HCT116 (cell line): ENCODE measurements at regions not wholly inside any gene's neighbourhood (a gene's known extent, or its start where the extent isn't known, plus 50 kb on each side); places are given as distances from the start of the nearest gene placed in this dataset.

Experiments used
- ATAC-seq: fragments of 200-7000 bp; cut with Tn5 transposase; 2 replicates; pipeline ENCODE4 v1.9.1; 2020; ENCODE audit warnings: mild to moderate bottlenecking, moderate library complexity
- BruUV-seq: library from RNA; stranded (reverse); fragments of 400-500 nt; replicated peaks from 2 replicates; lab custom pipeline; 2021; lab: Mats Ljungman, UMichigan
- CTCF ChIA-PET: fragments of 300-600 bp; sonication (Branson Sonifier 250); formaldehyde crosslinking; loops from one replicate; lab custom pipeline; 2021; ENCODE audit warnings: antibody characterized with exemption; lab: Charles Lee
- POLR2A ChIA-PET: fragments of 300-600, 350-600 bp; sonication (Branson Sonifier 250); formaldehyde crosslinking; loops from one replicate; lab custom pipeline; 2021; ENCODE audit warnings: antibody characterized with exemption; lab: Charles Lee
- RAD21 ChIA-PET, 2 experiments: fragments of 300-600 bp; sonication (Branson Sonifier 250); formaldehyde crosslinking; loops; one replicate each; lab custom pipeline; 2023; ENCODE audit warnings: low total read pairs in 2 of 2; ENCODE audit not compliant: uncharacterized antibody in 2 of 2, unreplicated experiment in 2 of 2, low non-redundant PET in 1 of 2; lab: Charles Lee
- DNase-seq: peaks from one replicate; pipeline ENCODE4 v3.0.0-alpha.2; 2010; ENCODE audit warnings: low read depth, low spot score
- H2AFZ ChIP-seq: fragments of 200-600 bp; shearing (Covaris generic), sonication (generic); 2 replicates; pipeline ENCODE4 v1.6.1; 2017; ENCODE audit warnings: low read depth, mixed run types, mixed read lengths, antibody characterized with exemption, low read length; ENCODE audit not compliant: poor library complexity, severe bottlenecking
- H3K27ac ChIP-seq: 2 replicates; pipeline ENCODE4 v1.5.1; 2012; ENCODE audit warnings: low read depth, low read length
- H3K27me3 ChIP-seq: fragments of 200-600 bp; sonication (generic); 2 replicates; pipeline ENCODE4 v1.6.1; 2016; ENCODE audit warnings: mixed run types, low read length, mixed read lengths; ENCODE audit not compliant: insufficient read depth
- H3K36me3 ChIP-seq, 2 experiments: fragments of 200-500 bp in 1 of 2; fragments of 200-600 bp in 1 of 2; sonication (Bioruptor generic) in 1 of 2; sonication (generic) in 1 of 2; 2 replicates each; pipeline versions ENCODE4 v1.5.1 to v1.6.1; 2014 to 2016; ENCODE audit warnings: low read length in 2 of 2, inconsistent platforms in 1 of 2, mixed read lengths in 1 of 2, mixed run types in 1 of 2; ENCODE audit not compliant: insufficient read depth in 2 of 2, control insufficient read depth in 1 of 2
- H3K4me1 ChIP-seq, 2 experiments: fragments of 200-600 bp in 1 of 2; sonication (generic) in 1 of 2; 2 replicates each; pipeline versions ENCODE4 v1.5.1 to v1.6.1; 2012 to 2017; ENCODE audit warnings: low read length in 2 of 2, inconsistent platforms in 1 of 2, mild to moderate bottlenecking in 1 of 2, mixed read lengths in 1 of 2, mixed run types in 1 of 2, moderate library complexity in 1 of 2; ENCODE audit not compliant: insufficient read depth in 2 of 2, control insufficient read depth in 1 of 2
- H3K4me2 ChIP-seq: fragments of 200-600 bp; sonication (generic); 2 replicates; pipeline ENCODE4 v1.6.1; 2017; ENCODE audit warnings: mixed run types, low read length, mixed read lengths
- H3K4me3 ChIP-seq, 2 experiments: fragments of 200-600 bp in 1 of 2; sonication (generic) in 1 of 2; replicated peaks in 1 of 2; 2 replicates each; pipeline ENCODE4 v1.5.1; 2011 to 2016; ENCODE audit warnings: low read length in 2 of 2, control low read depth in 1 of 2, low read depth in 1 of 2, mild to moderate bottlenecking in 1 of 2, mixed read lengths in 1 of 2, mixed run types in 1 of 2
- H3K79me2 ChIP-seq: fragments of 200-600 bp; sonication (generic); 2 replicates; pipeline ENCODE4 v1.6.1; 2017; ENCODE audit warnings: mild to moderate bottlenecking, mixed run types, low read length, moderate library complexity, mixed read lengths; ENCODE audit not compliant: insufficient read depth
- H3K9ac ChIP-seq: fragments of 200-600 bp; sonication (generic); 2 replicates; pipeline ENCODE4 v1.6.1; 2016; ENCODE audit warnings: low read length, mixed read lengths
- H3K9me2 ChIP-seq: fragments of 200-600 bp; sonication (generic), shearing (Covaris generic); 2 replicates; pipeline ENCODE4 v1.6.1; 2017; ENCODE audit warnings: mixed run types, mild to moderate bottlenecking, moderate library complexity; ENCODE audit not compliant: insufficient read depth
- H3K9me3 ChIP-seq, 2 experiments: fragments of 200-500 bp in 1 of 2; fragments of 200-600 bp in 1 of 2; sonication (Bioruptor generic) in 1 of 2; sonication (generic) in 1 of 2; 2 replicates each; pipeline ENCODE4 v1.6.1; 2014 to 2017; ENCODE audit warnings: low read length in 2 of 2, mixed read lengths in 2 of 2, inconsistent platforms in 1 of 2, low read depth in 1 of 2, mild to moderate bottlenecking in 1 of 2, mixed run types in 1 of 2, moderate library complexity in 1 of 2; ENCODE audit not compliant: control insufficient read depth in 1 of 2, insufficient read depth in 1 of 2
- H4K20me1 ChIP-seq: fragments of 200-600 bp; sonication (generic), shearing (Covaris generic); 2 replicates; pipeline ENCODE4 v1.6.1; 2017; ENCODE audit warnings: mixed run types, mild to moderate bottlenecking, moderate library complexity; ENCODE audit not compliant: insufficient read depth
- CEBPB ChIP-seq: IDR thresholded peaks from 2 replicates; pipeline ENCODE4 v1.6.1; 2012; ENCODE audit warnings: low read depth
- EGR1 ChIP-seq: IDR thresholded peaks from 2 replicates; pipeline ENCODE4 v1.6.1; 2012; ENCODE audit warnings: low read depth
- POLR2AphosphoS5 ChIP-seq: IDR thresholded peaks from 2 replicates; pipeline ENCODE4 v1.6.1; 2011; ENCODE audit warnings: mild to moderate bottlenecking, low read depth, low read length, moderate library complexity
- REST ChIP-seq: IDR thresholded peaks from 2 replicates; pipeline ENCODE4 v1.6.1; 2012; ENCODE audit warnings: low read depth
- SP1 ChIP-seq: IDR thresholded peaks from 2 replicates; pipeline ENCODE4 v1.6.1; 2012; ENCODE audit warnings: low read depth
- SRF ChIP-seq: IDR thresholded peaks from 2 replicates; pipeline ENCODE4 v1.6.1; 2012; ENCODE audit warnings: low read depth
- YY1 ChIP-seq: IDR thresholded peaks from 2 replicates; pipeline ENCODE4 v1.6.1; 2011; ENCODE audit warnings: low read length, low read depth, moderate library complexity, mild to moderate bottlenecking; ENCODE audit not compliant: insufficient replicate concordance; ENCODE audit errors: extremely low read depth
- intact Hi-C: fragments of 100-400 bp; cut with micrococcal nuclease; formaldehyde crosslinking; loops from 2 replicates; pipeline ENCODE4 v1.10.0; 2022

GRCh38 chr9:33690143-33690933 lies 105.0 kb upstream of the PRSS3 start:
- Histone ChIP-seq H3K4me2 (no peak overlapping the region), H3K9ac (no peak overlapping the region), H3K36me3 (no peaks in the 10 kb centered on the region), H3K9me3 (no peaks in the 10 kb centered on the region), H2AFZ (no peak overlapping the region), H4K20me1 (no peaks in the 10 kb centered on the region), H3K79me2 (no peaks in the 10 kb centered on the region), H3K4me3 (no peak overlapping the region), H3K27ac (no peak overlapping the region), H3K27me3 (no peaks in the 10 kb centered on the region), H3K4me1 (no peaks in the 10 kb centered on the region), H3K9me2 (no peaks in the 10 kb centered on the region)
- DNase-seq (no peak), ATAC-seq (no peak)
- ChIA-PET RAD21 (no interaction called here), POLR2A (no interaction called here), CTCF (no interaction called here)
- no TSS peak for BruUV-seq
- intact Hi-C loops: no loop called here
- TF ChIP-seq YY1 (no peak), SP1 (no peak)

GRCh38 chr9:33695299-33695698 lies 100.1 kb upstream of the PRSS3 start:
- DNase-seq: no peak
- no peak for TF ChIP-seq REST
- no peak for TF ChIP-seq SRF
- no peak for TF ChIP-seq CEBPB
- no peak for TF ChIP-seq POLR2AphosphoS5
- TF ChIP-seq EGR1: no peak
- H3K9me3 ChIP-seq: no peaks in the 10 kb centered on the region
- no peak overlapping the region for H3K27ac ChIP-seq
- H3K79me2 ChIP-seq: no peaks in the 10 kb centered on the region
- ATAC-seq: no peak
- H3K36me3 ChIP-seq: no peaks in the 10 kb centered on the region
- intact Hi-C loops: no loop called here
- H4K20me1 ChIP-seq: no peaks in the 10 kb centered on the region
- no peak overlapping the region for H2AFZ ChIP-seq
- no peaks in the 10 kb centered on the region for H3K4me1 ChIP-seq
- RAD21 ChIA-PET: no interaction called here
- no peak overlapping the region for H3K9ac ChIP-seq
- H3K27me3 ChIP-seq: no peaks in the 10 kb centered on the region
- no peak overlapping the region for H3K4me2 ChIP-seq
- H3K4me3 ChIP-seq: no peak overlapping the region
- CTCF ChIA-PET: no interaction called here
- H3K9me2 ChIP-seq: no peaks in the 10 kb centered on the region
- POLR2A ChIA-PET: no interaction called here
- BruUV-seq: no TSS peak
